GM19351 (cell line): ENCODE measurements at regions not wholly inside any gene's neighbourhood (a gene's known extent, or its start where the extent isn't known, plus 50 kb on each side); places are given as distances from the start of the nearest gene placed in this dataset.

Source experiments
- ATAC-seq: cut with Tn5 transposase; IDR thresholded peaks from one replicate; pipeline ENCODE4 v1.9.1; 2021; ENCODE audit warnings: mild to moderate bottlenecking, moderate library complexity; ENCODE audit not compliant: unreplicated experiment

DNA sequence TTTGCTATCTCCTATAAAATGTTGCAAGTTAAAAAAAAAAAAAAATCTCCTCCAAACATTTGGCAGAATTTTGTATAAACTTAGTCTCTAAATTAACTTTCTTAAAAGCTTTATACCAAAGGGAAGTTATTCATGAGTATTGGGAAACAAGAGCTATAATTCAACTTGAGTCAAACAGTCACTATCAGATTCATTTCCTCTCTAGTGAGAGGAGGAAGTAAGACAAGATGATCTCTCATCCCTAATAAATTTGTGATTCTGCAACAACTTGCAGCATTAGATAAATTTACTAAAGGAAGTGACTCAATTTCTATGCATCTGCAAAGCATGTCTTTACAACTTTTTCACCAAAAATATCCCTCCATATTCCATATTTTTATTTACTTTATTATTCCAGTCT lies 135.4 kb upstream of the GNPDA2 start:
- ATAC-seq = no peak

DNA sequence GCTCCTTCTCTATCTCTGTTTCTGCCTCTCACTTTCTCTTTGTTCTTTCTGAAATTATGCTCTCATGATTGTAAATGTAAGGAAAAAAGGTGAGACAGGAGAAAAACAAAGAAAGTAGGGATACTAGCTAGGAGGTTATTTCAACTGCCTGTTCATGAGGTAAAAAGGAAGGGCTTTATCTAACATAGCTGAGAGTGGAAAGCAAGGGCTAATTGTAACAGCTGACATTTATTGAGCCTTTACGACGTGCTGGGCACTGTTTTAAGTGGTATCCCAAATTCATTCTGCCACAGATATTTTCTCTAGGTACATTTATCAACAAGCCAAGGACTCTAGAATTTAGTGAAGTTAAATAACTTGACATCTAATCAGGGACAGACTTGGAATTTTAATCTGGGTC lies 133.1 kb upstream of the GNPDA2 start:
- no peak for ATAC-seq

DNA sequence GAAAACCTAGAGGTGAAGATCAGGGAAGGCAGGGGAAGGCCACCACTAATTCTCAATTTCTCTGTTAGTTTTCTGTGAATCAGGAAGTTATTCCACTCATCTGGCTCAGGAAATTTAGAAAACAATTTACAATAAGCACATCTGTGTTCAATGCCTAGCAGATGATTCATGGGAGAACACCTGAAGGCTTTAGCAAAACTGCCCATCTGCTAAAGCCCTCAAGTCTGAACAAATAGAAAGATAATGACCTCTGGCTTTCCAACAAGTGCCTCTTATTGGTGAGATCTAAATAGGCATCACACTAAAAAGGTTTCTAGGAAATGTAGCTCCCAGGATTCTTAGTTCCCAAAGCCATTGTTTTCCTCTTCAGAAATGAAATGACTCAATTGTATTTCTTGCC lies 122.1 kb upstream of the GNPDA2 start:
- no peak for ATAC-seq

GRCh38 chr4:44845993-44846392 lies 119.6 kb upstream of the GNPDA2 start:
- ATAC-seq = no peak

GRCh38 chr4:44845309-44845708 lies 119.0 kb upstream of the GNPDA2 start:
- ATAC-seq = no peak

DNA sequence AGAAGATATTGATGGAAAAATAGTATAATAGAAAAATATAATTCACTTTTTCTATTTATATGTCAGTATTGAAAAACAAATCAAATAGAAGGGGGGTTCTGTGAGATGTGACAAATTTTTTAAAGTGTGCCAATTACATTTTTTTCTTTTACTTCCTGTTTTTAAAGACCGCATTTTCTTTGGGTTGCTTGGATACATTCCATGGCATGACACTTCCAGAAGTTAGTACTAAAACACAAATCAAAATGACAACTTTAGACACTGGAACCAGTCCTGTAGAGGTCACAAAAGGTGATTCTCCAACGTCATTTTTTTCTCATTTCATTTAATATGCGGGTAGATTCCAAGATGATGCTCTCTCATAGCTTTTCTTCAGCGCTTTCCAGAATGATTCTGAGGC lies 116.2 kb upstream of the GNPDA2 start:
- no peak for ATAC-seq

GRCh38 chr4:44817930-44818329 lies 91.6 kb upstream of the GNPDA2 start:
- ATAC-seq = no peak

DNA sequence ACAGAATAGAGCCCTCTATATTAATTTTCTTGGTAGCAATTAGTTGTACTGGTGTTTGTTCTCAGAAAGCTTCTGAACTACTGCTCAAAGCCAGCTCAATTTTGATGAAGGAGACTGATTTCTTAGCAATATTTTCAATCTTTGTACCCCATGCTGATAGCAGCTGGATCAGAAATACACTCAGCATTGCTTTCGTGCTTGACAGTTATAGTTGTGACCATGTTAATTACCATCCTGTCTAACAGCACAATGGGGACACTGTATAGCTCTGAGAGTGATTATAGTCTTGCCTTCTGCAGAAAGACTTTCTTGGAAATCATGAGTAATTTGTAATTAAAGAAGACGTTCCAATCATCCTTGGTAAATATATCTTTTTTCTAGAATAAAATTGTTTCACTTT lies 79.7 kb upstream of the GNPDA2 start:
- no peak for ATAC-seq

DNA sequence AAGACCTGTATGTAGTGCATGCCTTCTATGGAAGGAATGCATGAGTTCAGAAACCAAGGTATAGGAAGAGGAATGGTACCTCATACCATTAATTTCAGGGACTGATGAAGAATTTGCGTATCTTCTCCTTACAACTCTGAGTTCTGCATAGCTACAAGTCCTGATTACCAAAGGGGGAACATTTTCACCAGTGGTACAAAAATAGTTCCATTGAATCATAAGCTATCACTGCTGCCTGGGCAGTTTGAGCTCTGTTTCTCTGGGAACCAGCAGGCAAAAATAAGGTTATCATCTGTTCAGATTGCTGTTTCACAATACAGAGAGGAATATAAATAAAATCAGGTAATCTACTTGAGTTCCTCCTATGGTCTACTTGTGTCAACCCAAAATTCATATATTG lies 77.9 kb upstream of the GNPDA2 start:
- ATAC-seq = no peak

DNA sequence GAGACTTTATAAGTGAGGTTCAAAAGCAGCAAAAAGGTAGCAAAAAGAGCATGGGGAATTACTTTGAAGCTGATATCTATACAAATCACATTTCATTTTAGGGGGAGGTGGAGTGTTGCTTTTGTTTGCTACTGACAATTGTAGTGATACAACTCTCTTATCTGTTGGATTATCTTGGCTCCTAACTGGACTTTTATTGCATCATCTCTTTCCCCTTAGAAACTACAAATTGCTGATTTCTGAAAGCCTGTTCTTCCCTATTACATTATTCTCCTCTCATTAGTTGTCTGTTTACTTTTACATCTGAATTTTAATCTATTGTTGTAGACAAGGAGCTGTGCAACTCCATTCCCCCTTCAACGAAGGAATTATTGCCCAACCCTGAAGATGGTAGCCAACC lies 75.0 kb upstream of the GNPDA2 start:
- no peak for ATAC-seq

GRCh38 chr4:44791831-44792230 lies 65.5 kb upstream of the GNPDA2 start:
- ATAC-seq = no peak

DNA sequence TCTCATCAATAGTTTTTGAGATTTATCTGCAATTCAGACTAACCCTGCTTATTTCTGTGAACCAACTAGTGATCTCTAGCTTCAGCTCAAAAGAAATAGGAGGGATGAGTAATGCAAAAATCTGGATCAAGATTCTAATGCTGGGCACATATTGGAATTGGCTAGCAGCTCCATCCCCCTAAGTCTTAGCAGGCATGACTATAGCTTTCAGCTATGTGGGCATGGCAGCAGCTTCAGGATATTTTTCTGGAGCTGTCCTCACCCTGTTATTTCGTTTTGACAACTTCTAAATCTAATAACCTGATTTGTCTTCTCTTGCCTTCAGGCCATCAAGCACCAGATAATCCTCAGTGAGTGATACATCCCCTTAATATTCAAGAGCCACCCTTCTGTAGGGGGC lies 50.8 kb upstream of the GNPDA2 start:
- ATAC-seq = no peak
